Endothelial cell of umbilical vein (primary cell): ENCODE measurements at regions not wholly inside any gene's neighbourhood (a gene's known extent, or its start where the extent isn't known, plus 50 kb on each side); places are given as distances from the start of the nearest gene placed in this dataset.

Source experiments
- BruUV-seq: library from RNA; stranded (reverse); fragments of 400-500 nt; replicated peaks from 2 replicates; lab custom pipeline; 2021; lab: Mats Ljungman, UMichigan
- CTCF ChIA-PET: fragments of 300-600, 350-600 bp; sonication (Branson Sonifier 250); formaldehyde crosslinking; loops from one replicate; lab custom pipeline; 2021; ENCODE audit warnings: antibody characterized with exemption, inconsistent platforms; lab: Charles Lee
- POLR2A ChIA-PET: fragments of 300-600, 350-600 bp; sonication (Branson Sonifier 250); formaldehyde crosslinking; loops from one replicate; lab custom pipeline; 2021; ENCODE audit warnings: antibody characterized with exemption, inconsistent platforms; lab: Charles Lee
- DNase-seq: peaks from one replicate; pipeline ENCODE4 v3.0.0-alpha.2; 2011; ENCODE audit warnings: low read depth, low spot score
- FAIRE-seq: peaks from 2 replicates; lab custom pipeline; 2011; peaks lifted over from hg19 to GRCh38; lab: Jason Lieb, UNC
- H2AFZ ChIP-seq: 2 replicates; pipeline ENCODE4 v1.6.0; 2012; ENCODE audit warnings: low read depth, low read length, control low read depth, inconsistent platforms
- H3K27ac ChIP-seq: 2 replicates; pipeline ENCODE4 v1.5.1; 2011; ENCODE audit warnings: low read depth, mild to moderate bottlenecking, control low read depth, low read length, moderate library complexity; ENCODE audit not compliant: insufficient read depth
- H3K27me3 ChIP-seq, 2 experiments: 2 replicates each; pipeline versions ENCODE4 v1.6.0 to v1.6.1; 2011; ENCODE audit warnings: low read length in 2 of 2, mixed read lengths in 1 of 2; ENCODE audit not compliant: control insufficient read depth in 2 of 2, insufficient read depth in 2 of 2
- H3K36me3 ChIP-seq, 2 experiments: 2 replicates in 1 of 2; 3 replicates in 1 of 2; pipeline ENCODE4 v1.5.1; 2011; ENCODE audit warnings: low read length in 2 of 2, mild to moderate bottlenecking in 1 of 2, moderate library complexity in 1 of 2; ENCODE audit not compliant: control insufficient read depth in 2 of 2, insufficient read depth in 2 of 2; ENCODE audit errors: extremely low read depth in 1 of 2
- H3K4me1 ChIP-seq: 3 replicates; pipeline ENCODE4 v1.5.1; 2011; ENCODE audit warnings: mild to moderate bottlenecking, low read length; ENCODE audit not compliant: control insufficient read depth, insufficient read depth; ENCODE audit errors: extremely low read depth
- H3K4me2 ChIP-seq: 2 replicates; pipeline ENCODE4 v1.6.1; 2011; ENCODE audit warnings: low read length, control low read depth, mixed read lengths; ENCODE audit not compliant: insufficient read depth
- H3K4me3 ChIP-seq, 3 experiments: fragments of 200-600 bp in 1 of 3; sonication (generic), shearing (Covaris generic) in 1 of 3; replicated peaks in 1 of 3; 2 replicates each; pipeline ENCODE4 v1.5.1; 2011 to 2016; ENCODE audit warnings: control low read depth in 3 of 3, low read length in 3 of 3, mild to moderate bottlenecking in 2 of 3, inconsistent platforms in 1 of 3, low read depth in 1 of 3, moderate library complexity in 1 of 3; ENCODE audit not compliant: insufficient read depth in 1 of 3
- H3K79me2 ChIP-seq: 2 replicates; pipeline ENCODE4 v1.6.0; 2012; ENCODE audit warnings: low read length, inconsistent platforms; ENCODE audit not compliant: control insufficient read depth, insufficient read depth
- H3K9ac ChIP-seq: replicated peaks from 2 replicates; pipeline ENCODE3; 2011; ENCODE audit warnings: low read length, control low read depth; ENCODE audit not compliant: insufficient read depth; ENCODE audit errors: extremely low read depth
- H3K9me1 ChIP-seq: replicated peaks from 3 replicates; pipeline ENCODE4 v1.6.0; 2011; ENCODE audit warnings: mild to moderate bottlenecking, low read length; ENCODE audit not compliant: control insufficient read depth, insufficient read depth; ENCODE audit errors: extremely low read depth
- H3K9me3 ChIP-seq: replicated peaks from 2 replicates; pipeline ENCODE4 v1.5.1; 2012; ENCODE audit warnings: low read length, inconsistent platforms; ENCODE audit not compliant: control insufficient read depth, insufficient read depth
- H4K20me1 ChIP-seq: replicated peaks from 2 replicates; pipeline ENCODE3; 2011; ENCODE audit warnings: mild to moderate bottlenecking, low read length; ENCODE audit not compliant: control insufficient read depth, insufficient read depth; ENCODE audit errors: extremely low read depth
- EZH2 ChIP-seq: IDR thresholded peaks from 2 replicates; pipeline ENCODE4 v1.6.1; 2012; ENCODE audit warnings: borderline replicate concordance, low read depth, mild to moderate bottlenecking, moderate library complexity, low read length, inconsistent platforms; ENCODE audit not compliant: severe bottlenecking
- FOS ChIP-seq: IDR thresholded peaks from 2 replicates; pipeline ENCODE4 v1.6.1; 2011; ENCODE audit warnings: mild to moderate bottlenecking, low read length, moderate library complexity, borderline replicate concordance; ENCODE audit not compliant: insufficient read depth
- GATA2 ChIP-seq: IDR thresholded peaks from 2 replicates; pipeline ENCODE4 v1.7.0; 2011; ENCODE audit warnings: low read depth, mild to moderate bottlenecking, moderate library complexity, mixed read lengths, low read length; ENCODE audit not compliant: insufficient read length, insufficient read depth
- JUN ChIP-seq: IDR thresholded peaks from 2 replicates; pipeline ENCODE4 v1.6.1; 2011; ENCODE audit warnings: borderline replicate concordance, low read depth; ENCODE audit not compliant: insufficient read length, insufficient read depth
- MAX ChIP-seq: IDR thresholded peaks from 2 replicates; pipeline ENCODE4 v1.6.1; 2011; ENCODE audit not compliant: insufficient read depth, insufficient read length
- MYC ChIP-seq: IDR thresholded peaks from one replicate; pipeline ENCODE4 v1.6.1; 2011; ENCODE audit warnings: mild to moderate bottlenecking, low read depth, low read length
- POLR2A ChIP-seq: IDR thresholded peaks from 2 replicates; pipeline ENCODE4 v1.6.1; 2012; ENCODE audit warnings: low read depth, mild to moderate bottlenecking, control low read depth, low read length
- POLR2AphosphoS5 ChIP-seq: IDR thresholded peaks from 2 replicates; pipeline ENCODE4 v1.6.1; 2012; ENCODE audit warnings: low read depth, mild to moderate bottlenecking, control low read depth, low read length, moderate library complexity; ENCODE audit not compliant: insufficient read depth
- dilution Hi-C: fragments of 300-500 bp; cut with MboI; formaldehyde crosslinking; loops from one replicate; pipeline ENCODE4 v1.15.0; 2019; ENCODE audit warnings: low sequenced_read_pairs; ENCODE audit not compliant: extremely low pct_ligation_motif_present
- intact Hi-C: fragments of 100-400 bp; cut with micrococcal nuclease; formaldehyde crosslinking; loops from one replicate; pipeline ENCODE4 v1.10.0; 2022
- TF ChIP-seq, protein P1 (sequence below), 2 donors: IDR thresholded peaks; 1 replicate in 1 of 2; 2 replicates in 1 of 2; pipeline ENCODE4 v1.5.1; 2011; ENCODE audit warnings: low read length in 2 of 2, mild to moderate bottlenecking in 2 of 2, moderate library complexity in 2 of 2, control low read depth in 1 of 2, inconsistent platforms in 1 of 2, low read depth in 1 of 2; ENCODE audit not compliant: insufficient read depth in 1 of 2; ENCODE audit errors: extremely low read depth in 1 of 2

- H3K27me3 ChIP-seq: no peaks in the 10 kb centered on the region
- H3K9me3 ChIP-seq: no peaks in the 10 kb centered on the region
- no peak overlapping the region for H3K4me2 ChIP-seq
- DNase-seq (no peak), FAIRE-seq (no peak)
- H3K9ac ChIP-seq: no peak overlapping the region
- dilution Hi-C loops: no loop called here
- H3K27ac ChIP-seq: no peak overlapping the region
- no peak overlapping the region for H3K4me3 ChIP-seq
- POLR2A ChIA-PET: no interaction called here
- H4K20me1 ChIP-seq: no peaks in the 10 kb centered on the region
- no peaks in the 10 kb centered on the region for H3K9me1 ChIP-seq
- CTCF ChIA-PET: interaction anchor here (1.2 to 1.4 kb wide), 3 partner anchors 9 to 26 kb away, joined by 3 to 7 read pairs (median 3); no protein-coding TSS in a partner anchor
- no peak overlapping the region for H2AFZ ChIP-seq
- H3K79me2 ChIP-seq: no peaks in the 10 kb centered on the region
- TF ChIP-seq MAX: no peak
- TF ChIP-seq FOS: no peak
- TF ChIP-seq, protein P1, sequence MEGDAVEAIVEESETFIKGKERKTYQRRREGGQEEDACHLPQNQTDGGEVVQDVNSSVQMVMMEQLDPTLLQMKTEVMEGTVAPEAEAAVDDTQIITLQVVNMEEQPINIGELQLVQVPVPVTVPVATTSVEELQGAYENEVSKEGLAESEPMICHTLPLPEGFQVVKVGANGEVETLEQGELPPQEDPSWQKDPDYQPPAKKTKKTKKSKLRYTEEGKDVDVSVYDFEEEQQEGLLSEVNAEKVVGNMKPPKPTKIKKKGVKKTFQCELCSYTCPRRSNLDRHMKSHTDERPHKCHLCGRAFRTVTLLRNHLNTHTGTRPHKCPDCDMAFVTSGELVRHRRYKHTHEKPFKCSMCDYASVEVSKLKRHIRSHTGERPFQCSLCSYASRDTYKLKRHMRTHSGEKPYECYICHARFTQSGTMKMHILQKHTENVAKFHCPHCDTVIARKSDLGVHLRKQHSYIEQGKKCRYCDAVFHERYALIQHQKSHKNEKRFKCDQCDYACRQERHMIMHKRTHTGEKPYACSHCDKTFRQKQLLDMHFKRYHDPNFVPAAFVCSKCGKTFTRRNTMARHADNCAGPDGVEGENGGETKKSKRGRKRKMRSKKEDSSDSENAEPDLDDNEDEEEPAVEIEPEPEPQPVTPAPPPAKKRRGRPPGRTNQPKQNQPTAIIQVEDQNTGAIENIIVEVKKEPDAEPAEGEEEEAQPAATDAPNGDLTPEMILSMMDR (IDR thresholded peaks at IDR 0.05; ENCODE audit: extremely low read depth in 1 of 2, insufficient read depth in 1 of 2, low read depth in 1 of 2, low read length in 2 of 2): no peak
- no peak for TF ChIP-seq MYC
- no peak for TF ChIP-seq POLR2AphosphoS5
- TF ChIP-seq POLR2A: no peak
- no peak for TF ChIP-seq JUN
- TF ChIP-seq GATA2: no peak
- TF ChIP-seq EZH2: no peak
- peaks cover 20% of the 10 kb centered on the region for H3K4me1 ChIP-seq
- no peaks in the 10 kb centered on the region for H3K36me3 ChIP-seq
- BruUV-seq: no TSS peak
- intact Hi-C loops: no loop called here
These were observed 72.9 kb upstream of the GGTA1 start for GRCh38 chr9:121572581-121572980.
